CD4-positive, alpha-beta T cell treated with Interleukin-21 for 1 hour (primary cell): ENCODE measurements at regions not wholly inside any gene's neighbourhood (a gene's known extent, or its start where the extent isn't known, plus 50 kb on each side); places are given as distances from the start of the nearest gene placed in this dataset.

Experiments used
- DNase-seq: peaks from one replicate; pipeline ENCODE4 v3.0.0-alpha.2; 2020

GRCh38 chr17:79184219-79184618 is 109.6 kb downstream of the ENGASE start:
- no peak for DNase-seq

GRCh38 chr17:79183293-79184158 is 108.9 kb downstream of the ENGASE start:
- DNase-seq = no peak

GRCh38 chr17:79183043-79183292 is 108.3 kb downstream of the ENGASE start:
- DNase-seq = no peak

GRCh38 chr17:79182176-79183042 is 107.8 kb downstream of the ENGASE start:
- no peak for DNase-seq

GRCh38 chr17:79180358-79181005 is 105.9 kb downstream of the ENGASE start:
- no peak for DNase-seq

- no peak for DNase-seq
These were observed 104.7 kb downstream of the ENGASE start for GRCh38 chr17:79179334-79179733.

GRCh38 chr17:79177877-79178276 is 103.3 kb downstream of the ENGASE start:
- no peak for DNase-seq

- no peak for DNase-seq
These were observed 102.4 kb downstream of the ENGASE start for GRCh38 chr17:79176792-79177601.

GRCh38 chr17:79174905-79175856 is 100.6 kb downstream of the ENGASE start:
- DNase-seq = no peak

GRCh38 chr17:79174193-79174765 is 99.7 kb downstream of the ENGASE start:
- DNase-seq = no peak

- no peak for DNase-seq
These were observed 96.6 kb downstream of the ENGASE start for GRCh38 chr17:79171188-79171587.

GRCh38 chr17:79169861-79170260 is 95.2 kb downstream of the ENGASE start:
- no peak for DNase-seq

- no peak for DNase-seq
These were observed 94.7 kb downstream of the ENGASE start for GRCh38 chr17:79169366-79169765.

GRCh38 chr17:79168486-79169055 is 93.9 kb downstream of the ENGASE start:
- DNase-seq = no peak

GRCh38 chr17:79167486-79167885 is 92.9 kb downstream of the ENGASE start:
- no peak for DNase-seq

- no peak for DNase-seq
These were observed 91.3 kb downstream of the ENGASE start for GRCh38 chr17:79165756-79166473.

GRCh38 chr17:79164913-79165695 is 90.5 kb downstream of the ENGASE start:
- no peak for DNase-seq

- DNase-seq = no peak
These were observed 89.8 kb downstream of the ENGASE start for GRCh38 chr17:79164408-79164807.

GRCh38 chr17:79163071-79163470 is 88.4 kb downstream of the ENGASE start:
- DNase-seq = no peak
